ENCODE measurements at regions not wholly inside any gene's neighbourhood (a gene's known extent, or its start where the extent isn't known, plus 50 kb on each side); places are given as distances from the start of the nearest gene placed in this dataset.
A peak's percentile ranks its signal among the peaks of the same experiment; 100 is the strongest.

GRCh38 chr16:85971902-85972638 is 73.1 kb downstream of the IRF8 start:
- H3K27ac Mint-ChIP-seq = no peak overlapping the region

GRCh38 chr16:85974428-85975375 is 75.7 kb downstream of the IRF8 start:
- POLR2A ChIA-PET = no interaction called here
- peak; percentile 66 for ATAC-seq
- CTCF ChIA-PET = interaction anchor here (1.1 kb wide), 1 partner anchor 153 kb away, joined by 4 read pairs; no protein-coding TSS in a partner anchor
- no peaks in the 10 kb centered on the region for H3K9me3 Mint-ChIP-seq (ENCODE audit: low read depth)
- peaks cover 35% of the 10 kb centered on the region for H3K4me1 Mint-ChIP-seq
- H3K36me3 Mint-ChIP-seq (ENCODE audit: low read depth) = peaks cover 2% of the 10 kb centered on the region
- no peak for DNase-seq
- intact Hi-C loops (cut with DNase I, micrococcal nuclease) = no loop called here
- no peak overlapping the region for H3K27ac Mint-ChIP-seq
- peaks cover 3% of the 10 kb centered on the region for H3K27me3 Mint-ChIP-seq
- no peak overlapping the region for H3K4me3 Mint-ChIP-seq

More at GRCh38 chr16:85971902-85972638, 73.1 kb downstream of the IRF8 start:
- DNase-seq = no peak
- ATAC-seq = no peak
- Mint-ChIP-seq H3K4me1 (peaks cover 49% of the 10 kb centered on the region), H3K36me3 (ENCODE audit: low read depth) (peaks cover 2% of the 10 kb centered on the region), H3K9me3 (ENCODE audit: low read depth) (no peaks in the 10 kb centered on the region), H3K27me3 (peaks cover 3% of the 10 kb centered on the region), H3K4me3 (no peak overlapping the region)
- ChIA-PET CTCF (interaction anchor here (0.6 to 0.9 kb wide), 3 partner anchors 15 to 23 kb away, joined by 3 to 4 read pairs (median 3); no protein-coding TSS in a partner anchor), POLR2A (no interaction called here)
- intact Hi-C loops (cut with DNase I, micrococcal nuclease) = no loop called here

- ATAC-seq (no peak), DNase-seq (no peak)
- H3K4me3 Mint-ChIP-seq = no peak overlapping the region
- intact Hi-C loops (cut with DNase I, micrococcal nuclease) = no loop called here
- H3K4me1 Mint-ChIP-seq = peaks cover 34% of the 10 kb centered on the region
- no peak overlapping the region for H3K27ac Mint-ChIP-seq
- POLR2A ChIA-PET = no interaction called here
- no peaks in the 10 kb centered on the region for H3K9me3 Mint-ChIP-seq (ENCODE audit: low read depth)
- peaks cover 3% of the 10 kb centered on the region for H3K27me3 Mint-ChIP-seq
- CTCF ChIA-PET = interaction anchor here (1.1 to 2.7 kb wide), 2 partner anchors 11 to 154 kb away, joined by 4 to 7 read pairs; no protein-coding TSS in a partner anchor
- H3K36me3 Mint-ChIP-seq (ENCODE audit: low read depth) = peaks cover 2% of the 10 kb centered on the region
These were observed 76.6 kb downstream of the IRF8 start for GRCh38 chr16:85975451-85975981.

GRCh38 chr16:85978291-85978775 is 79.4 kb downstream of the IRF8 start:
- no peak for ATAC-seq
- POLR2A ChIA-PET = no interaction called here
- no peaks in the 10 kb centered on the region for H3K9me3 Mint-ChIP-seq (ENCODE audit: low read depth)

DNA sequence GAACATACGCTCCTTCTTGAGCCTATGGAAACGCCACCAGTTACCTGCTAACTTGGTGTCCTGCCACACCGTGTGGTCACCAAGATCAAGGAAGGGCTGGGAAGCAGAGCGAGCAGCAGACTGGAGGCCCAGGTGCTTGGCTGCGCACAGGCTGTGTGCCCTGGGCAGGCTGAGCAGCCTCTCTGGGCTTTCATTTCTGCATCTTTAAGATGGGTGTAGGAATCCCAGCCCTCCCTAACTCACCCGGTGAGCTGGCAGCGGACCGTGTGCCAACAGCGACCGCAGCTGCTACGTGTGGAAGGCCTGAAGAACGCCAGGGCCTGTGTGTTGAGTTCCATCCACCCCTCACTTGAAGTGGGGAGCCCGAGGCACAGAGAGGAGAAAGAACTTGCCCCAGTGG is 80.0 kb downstream of the IRF8 start:
- H3K36me3 Mint-ChIP-seq (ENCODE audit: low read depth) = peaks cover under 1% of the 10 kb centered on the region
- ChIA-PET CTCF (no interaction called here), POLR2A (no interaction called here)
- no peaks in the 10 kb centered on the region for H3K9me3 Mint-ChIP-seq (ENCODE audit: low read depth)
- DNase-seq (no peak), ATAC-seq (no peak)
- no peak overlapping the region for H3K27ac Mint-ChIP-seq
- intact Hi-C loops (cut with DNase I, micrococcal nuclease) = no loop called here
- no peak overlapping the region for H3K4me3 Mint-ChIP-seq
- peaks cover 30% of the 10 kb centered on the region for H3K4me1 Mint-ChIP-seq
- H3K27me3 Mint-ChIP-seq = peaks cover 6% of the 10 kb centered on the region

More at GRCh38 chr16:85978291-85978775, 79.4 kb downstream of the IRF8 start:
- DNase-seq = no peak
- CTCF ChIA-PET = interaction anchor here (0.7 to 2.7 kb wide), 4 partner anchors 8 to 76 kb away, joined by 3 to 10 read pairs (median 6); no protein-coding TSS in a partner anchor
- H3K4me3 Mint-ChIP-seq = no peak overlapping the region
- peaks cover 30% of the 10 kb centered on the region for H3K4me1 Mint-ChIP-seq
- peaks cover 2% of the 10 kb centered on the region for H3K36me3 Mint-ChIP-seq (ENCODE audit: low read depth)
- no peak overlapping the region for H3K27ac Mint-ChIP-seq
- intact Hi-C loops (cut with DNase I, micrococcal nuclease) = no loop called here
- H3K27me3 Mint-ChIP-seq = peaks cover 6% of the 10 kb centered on the region

GRCh38 chr16:85979605-85980004 is 80.6 kb downstream of the IRF8 start:
- Mint-ChIP-seq H3K36me3 (ENCODE audit: low read depth) (no peaks in the 10 kb centered on the region), H3K27me3 (peaks cover 6% of the 10 kb centered on the region), H3K4me3 (no peak overlapping the region), H3K27ac (no peak overlapping the region), H3K4me1 (peaks cover 34% of the 10 kb centered on the region), H3K9me3 (ENCODE audit: low read depth) (no peaks in the 10 kb centered on the region)
- ATAC-seq = peak; percentile 76
- peak; percentile 32 for DNase-seq
- ChIA-PET POLR2A (no interaction called here), CTCF (interaction anchor here (0.7 to 3.0 kb wide), 2 partner anchors 159 to 649 kb away, joined by 3 to 11 read pairs; no protein-coding TSS in a partner anchor)
- intact Hi-C loops (cut with DNase I, micrococcal nuclease) = no loop called here

GRCh38 chr16:85980686-85981085 is 81.7 kb downstream of the IRF8 start:
- no peaks in the 10 kb centered on the region for H3K36me3 Mint-ChIP-seq (ENCODE audit: low read depth)
- POLR2A ChIA-PET = no interaction called here
- H3K27ac Mint-ChIP-seq = no peak overlapping the region
- CTCF ChIA-PET = interaction anchor here (0.6 to 3.0 kb wide), 2 partner anchors 70 to 160 kb away, joined by 3 to 11 read pairs; no protein-coding TSS in a partner anchor
- H3K4me3 Mint-ChIP-seq = no peak overlapping the region
- intact Hi-C loops (cut with DNase I, micrococcal nuclease) = no loop called here
- H3K9me3 Mint-ChIP-seq (ENCODE audit: low read depth) = no peaks in the 10 kb centered on the region
- peaks cover 35% of the 10 kb centered on the region for H3K4me1 Mint-ChIP-seq
- H3K27me3 Mint-ChIP-seq = peaks cover 6% of the 10 kb centered on the region
- no peak for ATAC-seq
- no peak for DNase-seq

DNA sequence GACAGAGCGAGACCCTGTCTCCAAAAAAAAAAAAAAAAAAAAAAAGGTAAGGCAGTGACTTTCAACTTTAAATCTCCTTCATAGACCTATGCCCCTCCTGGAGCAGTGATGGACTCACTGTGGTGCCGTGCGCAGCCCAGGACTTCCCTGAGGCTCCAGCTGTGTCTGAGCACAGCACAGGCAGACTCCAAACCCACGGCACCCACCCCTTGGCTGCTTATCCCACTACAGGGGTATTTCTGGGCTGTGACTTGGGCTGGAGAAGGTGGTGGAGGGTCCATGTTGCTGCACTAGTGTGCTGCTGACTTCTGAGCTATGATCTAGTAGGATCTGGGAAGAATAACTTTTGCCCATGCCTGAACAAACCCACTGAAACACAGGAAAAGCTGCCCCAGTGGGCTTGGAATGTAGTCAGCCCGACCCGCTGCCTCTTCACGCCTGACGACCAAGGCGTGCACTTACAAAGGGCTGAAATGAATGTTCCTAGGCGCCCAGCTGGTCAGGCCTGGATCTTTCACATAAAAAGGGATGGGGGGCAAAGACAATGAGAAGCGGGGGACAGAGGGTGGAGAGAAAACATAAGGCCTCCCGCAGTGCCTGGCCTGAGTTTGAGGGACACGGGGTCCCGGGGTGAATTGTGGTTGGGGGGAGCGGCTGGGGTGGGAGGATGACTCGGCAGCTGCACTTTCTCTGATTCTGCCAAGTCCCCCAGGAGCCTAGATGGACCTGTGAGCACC is 83.0 kb downstream of the IRF8 start:
- peaks cover 4% of the 10 kb centered on the region for H3K27me3 Mint-ChIP-seq
- ChIA-PET POLR2A (no interaction called here), CTCF (interaction anchor here (1.3 to 3.0 kb wide), 3 partner anchors 27 to 163 kb away, joined by 3 to 11 read pairs (median 4); no protein-coding TSS in a partner anchor)
- no peak overlapping the region for H3K4me3 Mint-ChIP-seq
- no peak for ATAC-seq
- no peak overlapping the region for H3K27ac Mint-ChIP-seq
- intact Hi-C loops (cut with DNase I, micrococcal nuclease) = no loop called here
- peaks cover 48% of the 10 kb centered on the region for H3K4me1 Mint-ChIP-seq
- no peaks in the 10 kb centered on the region for H3K9me3 Mint-ChIP-seq (ENCODE audit: low read depth)
- no peaks in the 10 kb centered on the region for H3K36me3 Mint-ChIP-seq (ENCODE audit: low read depth)
- DNase-seq = no peak

GRCh38 chr16:85982563-85982939 is 83.6 kb downstream of the IRF8 start:
- POLR2A ChIA-PET = no interaction called here
- ATAC-seq (no peak), DNase-seq (no peak)
- CTCF ChIA-PET = interaction anchor here (1.3 kb wide), 2 partner anchors 28 to 163 kb away, joined by 3 to 4 read pairs; no protein-coding TSS in a partner anchor
- no peaks in the 10 kb centered on the region for H3K36me3 Mint-ChIP-seq (ENCODE audit: low read depth)
- no peak overlapping the region for H3K27ac Mint-ChIP-seq
- intact Hi-C loops (cut with DNase I, micrococcal nuclease) = no loop called here
- peaks cover 52% of the 10 kb centered on the region for H3K4me1 Mint-ChIP-seq
- no peak overlapping the region for H3K4me3 Mint-ChIP-seq
- H3K27me3 Mint-ChIP-seq = peaks cover 4% of the 10 kb centered on the region
- no peaks in the 10 kb centered on the region for H3K9me3 Mint-ChIP-seq (ENCODE audit: low read depth)

- no peak for ATAC-seq
- H3K4me3 Mint-ChIP-seq = no peak overlapping the region
- DNase-seq = no peak
- H3K36me3 Mint-ChIP-seq (ENCODE audit: low read depth) = no peaks in the 10 kb centered on the region
- peaks cover 4% of the 10 kb centered on the region for H3K27me3 Mint-ChIP-seq
- no peak overlapping the region for H3K27ac Mint-ChIP-seq
- ChIA-PET POLR2A (interaction anchor here (0.7 kb wide), 1 partner anchor 291 kb away, joined by 4 read pairs; no protein-coding TSS in a partner anchor), CTCF (interaction anchor here (0.6 to 0.7 kb wide), 3 partner anchors 20 to 272 kb away, joined by 3 read pairs; no protein-coding TSS in a partner anchor)
- peaks cover 57% of the 10 kb centered on the region for H3K4me1 Mint-ChIP-seq
- intact Hi-C loops (cut with DNase I, micrococcal nuclease) = no loop called here
- no peaks in the 10 kb centered on the region for H3K9me3 Mint-ChIP-seq (ENCODE audit: low read depth)
These were observed 84.1 kb downstream of the IRF8 start for GRCh38 chr16:85983064-85983463.

Data from activated CD4-positive, alpha-beta T cell treated with anti-CD3 and anti-CD28 coated beads for 36 hours (primary cell).